Motor neuron (in vitro differentiated cells): ENCODE measurements at regions not wholly inside any gene's neighbourhood (a gene's known extent, or its start where the extent isn't known, plus 50 kb on each side); places are given as distances from the start of the nearest gene placed in this dataset.

Experiments used
- ATAC-seq, 8 experiments: fragments of 200-7000 bp; cut with Tn5 transposase; replicated peaks in 6 of 8; 2 replicates each; pipeline ENCODE4 v1.8.0; 2021; ENCODE audit warnings: mild to moderate bottlenecking in 8 of 8, moderate library complexity in 8 of 8
- H3K27ac ChIP-seq, 2 donors: fragments of 250-450 bp; sonication (Bioruptor Pico); 2 replicates each; pipeline ENCODE4 v1.9.0; 2021; ENCODE audit warnings: antibody characterized with exemption in 2 of 2, mild to moderate bottlenecking in 2 of 2, moderate library complexity in 1 of 2
- H3K4me1 ChIP-seq, 2 donors: fragments of 250-450 bp; sonication (Bioruptor Pico); replicated peaks in 1 of 2; 2 replicates each; pipeline ENCODE4 v1.6.1; 2021; ENCODE audit warnings: antibody characterized with exemption in 2 of 2, mild to moderate bottlenecking in 2 of 2, moderate library complexity in 1 of 2
- H3K4me3 ChIP-seq, 5 donors: fragments of 250-450 bp; sonication (Bioruptor Pico); 2 replicates each; pipeline ENCODE4 v1.9.0; 2021; ENCODE audit warnings: antibody characterized with exemption in 5 of 5, mild to moderate bottlenecking in 5 of 5, moderate library complexity in 4 of 5
- WGBS, 10 experiments: fragments of 450-650 bp; shearing (Covaris generic); methylation state at CpG; one replicate each; pipeline ENCODE4 v1.0.0; 2022; 5-methylcytosine and 5-hydroxymethylcytosine counted together
- in situ Hi-C, 9 experiments: fragments of 400-800 bp; cut with MboI; loops; one replicate each; pipeline ENCODE4 v1.15.0; 2021; ENCODE audit warnings: low sequenced_read_pairs in 9 of 9, low pct_unique_long_range_greater_than_20kb in 2 of 9; ENCODE audit not compliant: unreplicated experiment in 9 of 9

GRCh38 chr17:72387487-72387886 lies 266.7 kb downstream of the SOX9 start:
- H3K4me1 ChIP-seq = peaks cover 21 to 24% of the 10 kb centered on the region in 2 donors
- ATAC-seq = peak in 2 of 8 experiments; percentile 78 to 82
- no peak overlapping the region for H3K27ac ChIP-seq
- in situ Hi-C loops = no loop called here
- no peak overlapping the region for H3K4me3 ChIP-seq
- 10 to 84% (median 65%) methylated on average over 1 to 7 of the region's 7 CpGs for WGBS, 10 experiments

- WGBS, 10 experiments = 39 to 100% (median 77%) methylated on average over 1 to 3 of the region's 3 CpGs; no CpG with 5 or more reads in 1 of the 10 experiments
- no peak overlapping the region for H3K4me3 ChIP-seq
- ATAC-seq = no peak
- H3K4me1 ChIP-seq = peaks cover 16 to 20% of the 10 kb centered on the region in 2 donors
- in situ Hi-C loops = no loop called here
- no peak overlapping the region for H3K27ac ChIP-seq
These were observed 267.1 kb downstream of the SOX9 start for GRCh38 chr17:72387969-72388368.

GRCh38 chr17:72388765-72389473 lies 268.1 kb downstream of the SOX9 start:
- peaks cover 8 to 13% of the 10 kb centered on the region in 2 donors for H3K4me1 ChIP-seq
- whole genome bisulfite sequencing, 10 experiments = 70 to 94% (median 80%) methylated on average over 1 to 6 of the region's 10 CpGs; no CpG with 5 or more reads in 3 of the 10 experiments
- no peak overlapping the region for H3K27ac ChIP-seq
- in situ Hi-C loops = no loop called here
- H3K4me3 ChIP-seq = no peak overlapping the region
- ATAC-seq = peak in 1 of 8 experiments; percentile 19

- H3K27ac ChIP-seq = no peak overlapping the region
- H3K4me3 ChIP-seq = no peak overlapping the region
- 61 to 100% (median 83%) methylated on average over 1 to 3 of the region's 3 CpGs; no CpG with 5 or more reads in 4 of the 10 experiments for WGBS, 10 experiments
- in situ Hi-C loops = no loop called here
- ATAC-seq = peak in 3 of 8 experiments; percentile 12 to 54 (median 24)
- H3K4me1 ChIP-seq = peaks cover 1 to 10% of the 10 kb centered on the region in 2 donors
These were observed 270.1 kb downstream of the SOX9 start for GRCh38 chr17:72390675-72391508.

- WGBS, 10 experiments = 27 to 100% (median 85%) methylated on average over 2 to 9 of the region's 18 CpGs; no CpG with 5 or more reads in 2 of the 10 experiments
- no peak overlapping the region for H3K4me3 ChIP-seq
- ATAC-seq = no peak
- H3K4me1 ChIP-seq = no peaks in the 10 kb centered on the region
- no peak overlapping the region for H3K27ac ChIP-seq
- in situ Hi-C loops = no loop called here
These were observed 271.5 kb downstream of the SOX9 start for GRCh38 chr17:72392056-72393010.

- WGBS, 10 experiments = 20 to 100% (median 60%) methylated on average over 1 to 2 of the region's 2 CpGs; no CpG with 5 or more reads in 3 of the 10 experiments
- Histone ChIP-seq H3K27ac (no peak overlapping the region), H3K4me3 (no peak overlapping the region), H3K4me1 (no peaks in the 10 kb centered on the region)
- peak in 2 of 8 experiments; percentile 35 for ATAC-seq
- in situ Hi-C loops = no loop called here
These were observed 272.7 kb downstream of the SOX9 start for GRCh38 chr17:72393553-72393952.

DNA sequence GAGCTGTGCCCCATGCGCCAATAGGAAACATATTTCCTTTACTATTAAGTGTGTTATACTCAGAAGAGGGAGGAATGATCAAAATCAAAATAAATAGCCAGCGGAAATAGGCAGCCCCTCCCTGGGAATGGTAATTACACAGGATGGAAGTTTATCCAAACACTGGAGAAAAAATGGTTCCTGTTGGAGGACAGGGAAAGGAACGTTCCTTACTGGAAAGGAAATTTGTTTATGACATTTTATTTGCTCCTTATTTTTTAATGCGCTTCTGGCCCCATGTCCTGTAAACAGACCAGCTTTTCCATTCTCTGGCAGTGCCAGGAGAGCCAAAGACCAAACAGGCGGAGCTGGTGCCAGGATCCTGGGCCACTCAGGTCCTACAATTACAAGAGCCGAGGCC lies 273.7 kb downstream of the SOX9 start:
- no peak for ATAC-seq
- 43 to 100% (median 79%) methylated on average over 1 to 4 of the region's 6 CpGs; no CpG with 5 or more reads in 1 of the 10 experiments for WGBS, 10 experiments
- Histone ChIP-seq H3K27ac (no peak overlapping the region), H3K4me1 (no peaks in the 10 kb centered on the region), H3K4me3 (no peak overlapping the region)
- in situ Hi-C loops = no loop called here

DNA sequence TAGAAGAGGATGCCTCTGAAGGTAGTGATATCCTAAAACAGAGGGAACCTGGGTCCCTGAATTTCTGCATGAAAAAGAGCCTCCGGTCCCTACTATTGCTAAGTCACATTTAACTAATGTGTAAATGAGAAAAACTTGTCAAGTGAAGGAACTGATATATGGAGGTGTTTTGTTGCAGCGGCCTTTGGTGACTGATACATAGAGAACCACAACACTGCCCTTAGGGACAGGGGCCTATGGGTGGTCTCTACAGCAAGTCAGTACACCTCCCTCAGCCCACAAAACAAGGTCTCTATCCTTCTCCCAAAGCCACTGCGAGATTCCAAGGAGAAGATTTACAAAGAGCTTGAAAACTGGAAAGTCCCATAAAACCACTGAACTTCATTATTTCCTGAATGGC lies 275.3 kb downstream of the SOX9 start:
- in situ Hi-C loops = no loop called here
- ATAC-seq = no peak
- WGBS, 10 experiments = 67 to 100% (median 100%) methylated on average over 1 to 3 of the region's 3 CpGs; no CpG with 5 or more reads in 3 of the 10 experiments

GRCh38 chr17:72397223-72397667 lies 276.4 kb downstream of the SOX9 start:
- no peaks in the 10 kb centered on the region for H3K4me1 ChIP-seq
- no peak overlapping the region for H3K4me3 ChIP-seq
- in situ Hi-C loops = no loop called here
- no peak for ATAC-seq
- 52 to 100% (median 94%) methylated on average over 1 to 2 of the region's 2 CpGs; no CpG with 5 or more reads in 3 of the 10 experiments for WGBS, 10 experiments
- no peak overlapping the region for H3K27ac ChIP-seq

More for the DNA sequence above, 275.3 kb downstream of the SOX9 start:
- Histone ChIP-seq H3K4me1 (no peaks in the 10 kb centered on the region), H3K27ac (no peak overlapping the region), H3K4me3 (no peak overlapping the region)

DNA sequence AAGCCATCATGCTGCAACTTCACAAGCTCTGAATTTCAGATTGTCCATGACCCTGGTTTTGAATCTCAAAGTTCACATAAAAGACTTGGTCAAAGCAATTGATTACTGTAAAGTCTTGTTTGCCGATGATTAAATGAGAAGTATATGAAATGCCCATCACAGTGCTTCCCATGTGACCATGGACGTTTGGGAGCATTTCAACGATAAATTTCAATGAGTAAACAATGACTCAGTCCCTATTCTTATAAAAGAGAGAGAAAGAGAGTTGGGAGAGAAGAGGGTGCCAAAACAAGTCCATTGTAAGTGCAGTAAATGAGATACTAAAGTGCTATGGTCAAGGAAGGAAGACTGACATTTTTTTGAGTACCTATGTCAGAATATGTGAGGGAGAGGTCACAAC lies 276.9 kb downstream of the SOX9 start:
- H3K27ac ChIP-seq = no peak overlapping the region
- 0 to 86% (median 50%) methylated on average over 2 to 3 of the region's 3 CpGs; no CpG with 5 or more reads in 1 of the 10 experiments for WGBS, 10 experiments
- in situ Hi-C loops = no loop called here

DNA sequence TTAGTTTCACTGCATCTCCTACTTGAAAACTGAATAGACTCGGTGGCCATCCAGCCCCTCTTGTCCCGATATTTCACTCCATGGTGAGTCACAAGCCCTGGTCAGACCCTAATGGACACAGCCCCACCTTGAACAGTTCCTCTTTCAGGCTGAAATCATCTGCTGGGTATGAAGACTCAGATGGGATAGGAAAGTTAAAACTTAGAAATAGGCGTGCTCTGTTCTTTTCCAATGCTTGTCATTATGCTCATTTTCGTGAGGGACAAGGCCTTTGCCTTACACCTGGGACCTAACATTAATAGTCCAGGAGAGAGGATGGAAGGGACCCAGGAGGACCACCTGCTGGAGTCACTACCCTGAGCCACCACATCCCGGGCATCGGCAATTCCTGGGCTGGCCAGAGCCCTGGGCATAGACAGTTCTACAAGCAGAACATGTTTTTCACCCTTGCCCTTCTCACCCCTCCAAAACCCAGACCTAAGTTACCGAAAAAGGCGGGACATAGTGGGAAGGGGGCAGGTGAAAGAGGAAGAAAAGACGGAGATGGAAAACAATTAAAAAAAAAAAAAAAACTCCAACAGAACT lies 278.3 kb downstream of the SOX9 start:
- H3K4me1 ChIP-seq = peaks cover 0 to 6% of the 10 kb centered on the region in 2 donors
- 73 to 100% (median 95%) methylated on average over 2 to 7 of the region's 9 CpGs; no CpG with 5 or more reads in 3 of the 10 experiments for WGBS, 10 experiments
- peak in 1 of 8 experiments; percentile 8 for ATAC-seq
- no peak overlapping the region for H3K4me3 ChIP-seq
- H3K27ac ChIP-seq = no peak overlapping the region
- in situ Hi-C loops = no loop called here

More for the DNA sequence above, 276.9 kb downstream of the SOX9 start:
- no peak overlapping the region for H3K4me3 ChIP-seq
- H3K4me1 ChIP-seq = no peaks in the 10 kb centered on the region
- no peak for ATAC-seq
